Thyroid gland (tissue), 4 donors: ENCODE measurements at regions not wholly inside any gene's neighbourhood (a gene's known extent, or its start where the extent isn't known, plus 50 kb on each side); places are given as distances from the start of the nearest gene placed in this dataset.

Experiments used
- POLR2A ChIP-seq, 2 donors: fragments of 450-650 bp; IDR thresholded peaks; one replicate each; pipeline ENCODE4 v1.6.1; 2017; ENCODE audit warnings: antibody characterized with exemption in 2 of 2, mild to moderate bottlenecking in 2 of 2, moderate library complexity in 1 of 2
- TF ChIP-seq, protein P1 (sequence below), 6 experiments: fragments of 200-600 bp in 3 of 6; fragments of 450-650 bp in 3 of 6; sonication (generic) in 3 of 6; IDR thresholded peaks; one replicate each; pipeline ENCODE4 v1.5.1; 2016 to 2019; ENCODE audit warnings: antibody characterized with exemption in 6 of 6, mild to moderate bottlenecking in 2 of 6, inconsistent platforms in 1 of 6, moderate library complexity in 1 of 6

DNA sequence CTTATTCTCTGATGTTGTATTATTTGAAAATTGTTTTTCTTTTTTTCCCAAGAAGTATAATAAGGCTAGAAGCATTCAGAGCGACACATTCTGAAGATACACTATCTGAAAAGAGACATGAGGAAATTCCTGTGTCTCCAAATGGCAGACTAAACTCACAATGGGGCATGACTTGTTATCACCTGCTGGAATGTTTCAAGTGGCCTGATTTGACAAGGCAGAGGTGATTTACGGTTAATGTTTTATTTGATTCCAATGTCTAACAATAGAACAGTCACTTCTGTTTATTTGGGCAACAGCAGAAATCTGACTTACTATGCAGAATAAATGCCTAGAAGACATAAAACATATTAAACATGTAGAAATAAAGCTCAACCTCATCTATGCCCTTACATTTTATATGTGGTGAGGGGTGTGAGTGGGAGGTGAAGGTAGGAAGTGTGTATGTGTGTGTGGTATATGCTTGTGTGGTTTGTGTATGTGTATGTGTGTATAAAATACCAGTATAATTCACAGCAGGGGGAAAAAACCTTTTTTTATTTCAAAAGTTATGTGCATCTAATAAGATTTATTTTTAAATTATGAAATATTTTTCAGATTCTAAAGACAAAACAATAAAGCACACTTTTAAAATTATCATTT, 1051.7 kb downstream of the ROBO2 start:
- TF ChIP-seq, protein P1, sequence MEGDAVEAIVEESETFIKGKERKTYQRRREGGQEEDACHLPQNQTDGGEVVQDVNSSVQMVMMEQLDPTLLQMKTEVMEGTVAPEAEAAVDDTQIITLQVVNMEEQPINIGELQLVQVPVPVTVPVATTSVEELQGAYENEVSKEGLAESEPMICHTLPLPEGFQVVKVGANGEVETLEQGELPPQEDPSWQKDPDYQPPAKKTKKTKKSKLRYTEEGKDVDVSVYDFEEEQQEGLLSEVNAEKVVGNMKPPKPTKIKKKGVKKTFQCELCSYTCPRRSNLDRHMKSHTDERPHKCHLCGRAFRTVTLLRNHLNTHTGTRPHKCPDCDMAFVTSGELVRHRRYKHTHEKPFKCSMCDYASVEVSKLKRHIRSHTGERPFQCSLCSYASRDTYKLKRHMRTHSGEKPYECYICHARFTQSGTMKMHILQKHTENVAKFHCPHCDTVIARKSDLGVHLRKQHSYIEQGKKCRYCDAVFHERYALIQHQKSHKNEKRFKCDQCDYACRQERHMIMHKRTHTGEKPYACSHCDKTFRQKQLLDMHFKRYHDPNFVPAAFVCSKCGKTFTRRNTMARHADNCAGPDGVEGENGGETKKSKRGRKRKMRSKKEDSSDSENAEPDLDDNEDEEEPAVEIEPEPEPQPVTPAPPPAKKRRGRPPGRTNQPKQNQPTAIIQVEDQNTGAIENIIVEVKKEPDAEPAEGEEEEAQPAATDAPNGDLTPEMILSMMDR (IDR thresholded peaks at IDR 0.05) = no peak
- TF ChIP-seq POLR2A (IDR thresholded peaks at IDR 0.05) = no peak
